ENCODE measurements at regions not wholly inside any gene's neighbourhood (a gene's known extent, or its start where the extent isn't known, plus 50 kb on each side); places are given as distances from the start of the nearest gene placed in this dataset.

GRCh38 chr1:209010475-209011230, 572.9 kb upstream of the CAMK1G start:
- Histone ChIP-seq H3K4me3 (ENCODE audit: insufficient read depth, low read length, poor library complexity, severe bottlenecking) (no peak overlapping the region), H2AFZ (ENCODE audit: low read depth, low read length, severe bottlenecking) (no peak overlapping the region), H3K9me2 (replicated peaks; ENCODE audit: insufficient read depth, low read length) (no peaks in the 10 kb centered on the region), H3K9me3 (ENCODE audit: insufficient read depth, low read length) (no peaks in the 10 kb centered on the region), H3K79me2 (ENCODE audit: insufficient read depth, low read length) (no peaks in the 10 kb centered on the region), H4K20me1 (ENCODE audit: low read depth, low read length) (no peaks in the 10 kb centered on the region), H3K9ac (ENCODE audit: low read length) (no peak overlapping the region), H3K27ac (ENCODE audit: low read depth, low read length) (no peak overlapping the region), H3K4me2 (ENCODE audit: low read depth, low read length, poor library complexity, severe bottlenecking) (no peak overlapping the region), H3K36me3 (ENCODE audit: low read length) (no peaks in the 10 kb centered on the region), H3K27me3 (ENCODE audit: low read length) (no peaks in the 10 kb centered on the region), H3F3A (ENCODE audit: insufficient read depth) (no peaks in the 10 kb centered on the region)
- TF ChIP-seq CTCF (IDR thresholded peaks at IDR 0.05; ENCODE audit: insufficient read depth, low read length, poor library complexity, severe bottlenecking) (no peak), EZH2phosphoT487 (conservative IDR thresholded peaks at IDR 0.05; ENCODE audit: low read length) (no peak)

- no peaks in the 10 kb centered on the region for H3K9me3 ChIP-seq (ENCODE audit: insufficient read depth, low read length)
- H3K9ac ChIP-seq (ENCODE audit: low read length), result no peak overlapping the region
- H3K27me3 ChIP-seq (ENCODE audit: low read length), result no peaks in the 10 kb centered on the region
- H3K79me2 ChIP-seq (ENCODE audit: insufficient read depth, low read length), result no peaks in the 10 kb centered on the region
- H3K27ac ChIP-seq (ENCODE audit: low read depth, low read length), result no peak overlapping the region
- H4K20me1 ChIP-seq (ENCODE audit: low read depth, low read length), result no peaks in the 10 kb centered on the region
- no peak overlapping the region for H3K4me2 ChIP-seq (ENCODE audit: low read depth, low read length, poor library complexity, severe bottlenecking)
- H3K9me2 ChIP-seq (replicated peaks; ENCODE audit: insufficient read depth, low read length), result no peaks in the 10 kb centered on the region
- H2AFZ ChIP-seq (ENCODE audit: low read depth, low read length, severe bottlenecking), result no peak overlapping the region
- no peak for TF ChIP-seq CTCF (IDR thresholded peaks at IDR 0.05; ENCODE audit: insufficient read depth, low read length, poor library complexity, severe bottlenecking)
- no peak for TF ChIP-seq EZH2phosphoT487 (conservative IDR thresholded peaks at IDR 0.05; ENCODE audit: low read length)
- H3F3A ChIP-seq (ENCODE audit: insufficient read depth), result no peaks in the 10 kb centered on the region
- no peaks in the 10 kb centered on the region for H3K36me3 ChIP-seq (ENCODE audit: low read length)
- no peak overlapping the region for H3K4me3 ChIP-seq (ENCODE audit: insufficient read depth, low read length, poor library complexity, severe bottlenecking)
Measured at GRCh38 chr1:209012443-209013196, 570.9 kb upstream of the CAMK1G start.

GRCh38 chr1:209015092-209015491, 568.4 kb upstream of the CAMK1G start:
- H3K9ac ChIP-seq (ENCODE audit: low read length), result no peak overlapping the region
- no peaks in the 10 kb centered on the region for H3K79me2 ChIP-seq (ENCODE audit: insufficient read depth, low read length)
- no peak overlapping the region for H3K4me2 ChIP-seq (ENCODE audit: low read depth, low read length, poor library complexity, severe bottlenecking)

More at GRCh38 chr1:209015092-209015491, 568.4 kb upstream of the CAMK1G start:
- no peak overlapping the region for H3K4me3 ChIP-seq (ENCODE audit: insufficient read depth, low read length, poor library complexity, severe bottlenecking)
- no peak overlapping the region for H3K27ac ChIP-seq (ENCODE audit: low read depth, low read length)
- H3F3A ChIP-seq (ENCODE audit: insufficient read depth), result no peaks in the 10 kb centered on the region
- H3K27me3 ChIP-seq (ENCODE audit: low read length), result no peaks in the 10 kb centered on the region
- no peaks in the 10 kb centered on the region for H4K20me1 ChIP-seq (ENCODE audit: low read depth, low read length)
- H3K9me3 ChIP-seq (ENCODE audit: insufficient read depth, low read length), result no peaks in the 10 kb centered on the region
- H3K36me3 ChIP-seq (ENCODE audit: low read length), result no peaks in the 10 kb centered on the region
- TF ChIP-seq CTCF (IDR thresholded peaks at IDR 0.05; ENCODE audit: insufficient read depth, low read length, poor library complexity, severe bottlenecking) (no peak), EZH2phosphoT487 (conservative IDR thresholded peaks at IDR 0.05; ENCODE audit: low read length) (no peak)
- H2AFZ ChIP-seq (ENCODE audit: low read depth, low read length, severe bottlenecking), result no peak overlapping the region
- no peaks in the 10 kb centered on the region for H3K9me2 ChIP-seq (replicated peaks; ENCODE audit: insufficient read depth, low read length)

All from SU-DHL-6 (cell line).